ENCODE measurements at regions not wholly inside any gene's neighbourhood (a gene's known extent, or its start where the extent isn't known, plus 50 kb on each side); places are given as distances from the start of the nearest gene placed in this dataset.

GRCh38 chr2:2738276-2738675, 407.2 kb upstream of the MYT1L start:
- no peak for TF ChIP-seq CTCF (IDR thresholded peaks at IDR 0.05; ENCODE audit: low read depth, low read length)
- TF ChIP-seq EZH2phosphoT487 (IDR thresholded peaks at IDR 0.05; ENCODE audit: low read depth): no peak
